ENCODE measurements at regions not wholly inside any gene's neighbourhood (a gene's known extent, or its start where the extent isn't known, plus 50 kb on each side); places are given as distances from the start of the nearest gene placed in this dataset.
"Not testable (repeated sequence)": the region's sequence is repeated elsewhere in the genome, so short reads cannot be mapped to it uniquely, and the experiment has no call there.

- no peak for DNase-seq
Measured at GRCh38 chr11:122220321-122220720, 104.3 kb upstream of the BLID start.

GRCh38 chr11:122219791-122220190 is 103.8 kb upstream of the BLID start:
- DNase-seq = no peak

GRCh38 chr11:122215244-122215992 is 99.4 kb upstream of the BLID start:
- DNase-seq = no peak

GRCh38 chr11:122214567-122214966 is 98.6 kb upstream of the BLID start:
- no peak for DNase-seq

- no peak for DNase-seq
Measured at GRCh38 chr11:122214080-122214479, 98.1 kb upstream of the BLID start.

- DNase-seq = no peak
Measured at GRCh38 chr11:122213171-122213570, 97.2 kb upstream of the BLID start.

- no peak for DNase-seq
Measured at GRCh38 chr11:122210367-122210997, 94.5 kb upstream of the BLID start.

GRCh38 chr11:122209619-122210366 is 93.8 kb upstream of the BLID start:
- DNase-seq = no peak

- DNase-seq = no peak
Measured at GRCh38 chr11:122207921-122208764, 92.1 kb upstream of the BLID start.

- DNase-seq = no peak
Measured at GRCh38 chr11:122207505-122207904, 91.5 kb upstream of the BLID start.

GRCh38 chr11:122205036-122205435 is 89.0 kb upstream of the BLID start:
- DNase-seq = no peak

GRCh38 chr11:122204206-122204605 is 88.2 kb upstream of the BLID start:
- DNase-seq = no peak

GRCh38 chr11:122202951-122203456 is 87.0 kb upstream of the BLID start:
- peak; percentile 16 for DNase-seq

- no peak for DNase-seq
Measured at GRCh38 chr11:122202161-122202950, 86.3 kb upstream of the BLID start.

- no peak for DNase-seq
Measured at GRCh38 chr11:122201106-122201505, 85.1 kb upstream of the BLID start.

GRCh38 chr11:122199661-122200060 is 83.6 kb upstream of the BLID start:
- DNase-seq = no peak

GRCh38 chr11:122198291-122198983 is 82.4 kb upstream of the BLID start:
- no peak for DNase-seq

GRCh38 chr11:122197066-122197987 is 81.3 kb upstream of the BLID start:
- no peak for DNase-seq

- DNase-seq = no peak
Measured at GRCh38 chr11:122195790-122196189, 79.8 kb upstream of the BLID start.

- not testable (repeated sequence) for DNase-seq
Measured at GRCh38 chr11:122193881-122194480, 78.0 kb upstream of the BLID start.
